Esophagus squamous epithelium (tissue), 5 donors: ENCODE measurements at regions not wholly inside any gene's neighbourhood (a gene's known extent, or its start where the extent isn't known, plus 50 kb on each side); places are given as distances from the start of the nearest gene placed in this dataset.

ENCODE experiments used
- DNase-seq: peaks from one replicate; lab custom pipeline; 2025; lab: John Stamatoyannopoulos, UW
- H3K27ac ChIP-seq, 4 donors: fragments of 200-600 bp; sonication (generic); one replicate each; pipeline ENCODE4 v1.5.1; 2016 to 2019; ENCODE audit warnings: mild to moderate bottlenecking in 1 of 4
- H3K27me3 ChIP-seq, 4 donors: fragments of 200-600 bp; sonication (generic); 1 replicate in 3 of 4; 2 replicates in 1 of 4; pipeline versions ENCODE4 v1.5.1 to v1.6.0; 2017 to 2021; ENCODE audit warnings: antibody characterized with exemption in 1 of 4
- H3K36me3 ChIP-seq, 3 donors: fragments of 200-600 bp; sonication (generic); one replicate each; pipeline ENCODE4 v1.5.1; 2016 to 2019
- H3K4me1 ChIP-seq, 3 donors: fragments of 200-600 bp; sonication (generic); one replicate each; pipeline ENCODE4 v1.5.1; 2017 to 2019
- H3K4me3 ChIP-seq, 4 donors: fragments of 200-600 bp; sonication (generic); 1 replicate in 3 of 4; 2 replicates in 1 of 4; pipeline ENCODE4 v1.5.1; 2016 to 2019; ENCODE audit warnings: mild to moderate bottlenecking in 2 of 4, moderate library complexity in 1 of 4
- H3K9me3 ChIP-seq, 3 donors: fragments of 200-600 bp; sonication (generic); one replicate each; pipeline ENCODE4 v1.5.1; 2016 to 2019
- CTCF ChIP-seq, 6 experiments: fragments of 450-650 bp in 4 of 6; fragments of 200-600 bp in 2 of 6; sonication (generic) in 2 of 6; IDR thresholded peaks; one replicate each; pipeline ENCODE4 v1.5.1; 2016 to 2019; ENCODE audit warnings: antibody characterized with exemption in 6 of 6, mild to moderate bottlenecking in 4 of 6, moderate library complexity in 4 of 6
- POLR2A ChIP-seq, 4 donors: fragments of 450-650 bp; IDR thresholded peaks; one replicate each; pipeline ENCODE4 v1.6.1; 2017; ENCODE audit warnings: antibody characterized with exemption in 4 of 4, mild to moderate bottlenecking in 4 of 4, moderate library complexity in 3 of 4
- WGBS, 2 donors: methylation state at CpG; one replicate each; pipeline ENCODE4 v1.1.5; 2018; 5-methylcytosine and 5-hydroxymethylcytosine counted together
- intact Hi-C: fragments of 100-400 bp; cut with DNase I; formaldehyde crosslinking; loops from one replicate; pipeline ENCODE4 v1.15.0; 2022
- donor health status: DM: yes; HTN: yes; CAD: no.

- Histone ChIP-seq H3K27ac (no peak overlapping the region), H3K27me3 (peaks cover 0 to 8% (median 0%) of the 10 kb centered on the region in 4 donors), H3K9me3 (no peaks in the 10 kb centered on the region), H3K4me3 (no peak overlapping the region), H3K36me3 (no peaks in the 10 kb centered on the region), H3K4me1 (peaks cover 0 to 17% (median 0%) of the 10 kb centered on the region in 3 donors)
- no peak for DNase-seq
- 30 to 53% methylated on average over 2 of the region's 2 CpGs for WGBS, 2 donors
- no peak for TF ChIP-seq CTCF (IDR thresholded peaks at IDR 0.05)
- TF ChIP-seq POLR2A (IDR thresholded peaks at IDR 0.05) = no peak
- intact Hi-C loops = no loop called here
Measured at GRCh38 chr1:168390271-168390670, 109.6 kb downstream of the TBX19 start.

- no peak overlapping the region for H3K4me3 ChIP-seq
- WGBS, 2 donors = 67 to 82% methylated on average over 5 of the region's 5 CpGs
- H3K27ac ChIP-seq = no peak overlapping the region
- intact Hi-C loops = no loop called here
- peaks cover 0 to 8% (median 0%) of the 10 kb centered on the region in 4 donors for H3K27me3 ChIP-seq
- no peaks in the 10 kb centered on the region for H3K9me3 ChIP-seq
- DNase-seq = no peak
- TF ChIP-seq CTCF (IDR thresholded peaks at IDR 0.05) = no peak
- no peak for TF ChIP-seq POLR2A (IDR thresholded peaks at IDR 0.05)
- H3K36me3 ChIP-seq = no peaks in the 10 kb centered on the region
- H3K4me1 ChIP-seq = peaks cover 0 to 17% (median 0%) of the 10 kb centered on the region in 3 donors
Measured at GRCh38 chr1:168387781-168388760, 107.4 kb downstream of the TBX19 start.

- TF ChIP-seq POLR2A (IDR thresholded peaks at IDR 0.05) (no peak), CTCF (IDR thresholded peaks at IDR 0.05) (peak in 1 of 6 experiments; percentile 9)
- WGBS, 2 donors = 34 to 36% methylated on average over 14 to 25 of the region's 25 CpGs
- peaks cover 0 to 17% (median 0%) of the 10 kb centered on the region in 3 donors for H3K4me1 ChIP-seq
- no peaks in the 10 kb centered on the region for H3K9me3 ChIP-seq
- H3K27ac ChIP-seq = no peak overlapping the region
- H3K27me3 ChIP-seq = peaks cover 0 to 8% (median 0%) of the 10 kb centered on the region in 4 donors
- no peak for DNase-seq
- H3K4me3 ChIP-seq = peak overlapping the region in 1 of 4 donors; percentile 26
- no peaks in the 10 kb centered on the region for H3K36me3 ChIP-seq
- intact Hi-C loops = no loop called here
Measured at GRCh38 chr1:168386949-168387586, 106.4 kb downstream of the TBX19 start.

GRCh38 chr1:168386492-168386891 lies 105.8 kb downstream of the TBX19 start:
- no peak overlapping the region for H3K27ac ChIP-seq
- no peak for DNase-seq
- intact Hi-C loops = no loop called here
- no peak overlapping the region for H3K4me3 ChIP-seq
- peaks cover 0 to 13% (median 0%) of the 10 kb centered on the region in 3 donors for H3K4me1 ChIP-seq
- TF ChIP-seq CTCF (IDR thresholded peaks at IDR 0.05) (no peak), POLR2A (IDR thresholded peaks at IDR 0.05) (no peak)
- WGBS, 2 donors = 50 to 88% methylated on average over 2 of the region's 2 CpGs
- peaks cover 0 to 8% (median 0%) of the 10 kb centered on the region in 4 donors for H3K27me3 ChIP-seq
- no peaks in the 10 kb centered on the region for H3K9me3 ChIP-seq
- no peaks in the 10 kb centered on the region for H3K36me3 ChIP-seq

GRCh38 chr1:168381850-168382249 lies 101.2 kb downstream of the TBX19 start:
- Histone ChIP-seq H3K4me1 (peaks cover 0 to 2% (median 0%) of the 10 kb centered on the region in 3 donors), H3K36me3 (no peaks in the 10 kb centered on the region), H3K27me3 (peaks cover 0 to 6% (median 0%) of the 10 kb centered on the region in 4 donors), H3K4me3 (no peak overlapping the region), H3K27ac (no peak overlapping the region), H3K9me3 (no peaks in the 10 kb centered on the region)
- TF ChIP-seq CTCF (IDR thresholded peaks at IDR 0.05) = no peak
- TF ChIP-seq POLR2A (IDR thresholded peaks at IDR 0.05) = no peak
- intact Hi-C loops = no loop called here
- no peak for DNase-seq
